ENCODE measurements at regions not wholly inside any gene's neighbourhood (a gene's known extent, or its start where the extent isn't known, plus 50 kb on each side); places are given as distances from the start of the nearest gene placed in this dataset.

- FAIRE-seq = no peak
- intact Hi-C loops (cut with micrococcal nuclease) (no loop called here), dilution Hi-C loops (cut with MboI; ENCODE audit: extremely low pct_ligation_motif_present, low sequenced_read_pairs) (no loop called here)
- CTCF ChIA-PET = no interaction called here
- no peaks in the 10 kb centered on the region for H4K20me1 ChIP-seq (replicated peaks; ENCODE audit: control insufficient read depth, extremely low read depth, insufficient read depth, low read length)
- H3K27ac ChIP-seq (ENCODE audit: insufficient read depth, low read depth, low read length) = no peak overlapping the region
- no peak overlapping the region for H2AFZ ChIP-seq (ENCODE audit: low read depth, low read length)
- no peak overlapping the region for H3K4me3 ChIP-seq (replicated peaks in 1 of 3; ENCODE audit: insufficient read depth in 1 of 3, low read depth in 1 of 3, low read length in 3 of 3)
- no peaks in the 10 kb centered on the region for H3K9me1 ChIP-seq (replicated peaks; ENCODE audit: control insufficient read depth, extremely low read depth, insufficient read depth, low read length)
- H3K79me2 ChIP-seq (ENCODE audit: control insufficient read depth, insufficient read depth, low read length) = no peaks in the 10 kb centered on the region
- H3K9me3 ChIP-seq (replicated peaks; ENCODE audit: control insufficient read depth, insufficient read depth, low read length) = no peaks in the 10 kb centered on the region
- no peaks in the 10 kb centered on the region for H3K27me3 ChIP-seq (ENCODE audit: control insufficient read depth in 2 of 2, insufficient read depth in 2 of 2, low read length in 2 of 2)
- DNase-seq (ENCODE audit: low read depth, low spot score) = no peak
- no peak overlapping the region for H3K9ac ChIP-seq (replicated peaks; ENCODE audit: extremely low read depth, insufficient read depth, low read length)
- no peaks in the 10 kb centered on the region for H3K4me1 ChIP-seq (ENCODE audit: control insufficient read depth, extremely low read depth, insufficient read depth, low read length)
- POLR2A ChIA-PET = no interaction called here
- H3K4me2 ChIP-seq (ENCODE audit: insufficient read depth, low read length) = no peak overlapping the region
- TF ChIP-seq FOS (IDR thresholded peaks at IDR 0.05; ENCODE audit: borderline replicate concordance, insufficient read depth, low read length) (no peak), POLR2AphosphoS5 (IDR thresholded peaks at IDR 0.05; ENCODE audit: insufficient read depth, low read depth, low read length) (no peak), POLR2A (IDR thresholded peaks at IDR 0.05; ENCODE audit: low read depth, low read length) (no peak), CTCF (IDR thresholded peaks at IDR 0.05; ENCODE audit: extremely low read depth in 1 of 2, insufficient read depth in 1 of 2, low read depth in 1 of 2, low read length in 2 of 2) (no peak), EZH2 (IDR thresholded peaks at IDR 0.05; ENCODE audit: borderline replicate concordance, low read depth, low read length, severe bottlenecking) (no peak), JUN (IDR thresholded peaks at IDR 0.05; ENCODE audit: borderline replicate concordance, insufficient read depth, insufficient read length, low read depth) (no peak), GATA2 (IDR thresholded peaks at IDR 0.05; ENCODE audit: insufficient read depth, insufficient read length, low read depth, low read length) (no peak), MYC (IDR thresholded peaks at IDR 0.05; ENCODE audit: low read depth, low read length) (no peak), MAX (IDR thresholded peaks at IDR 0.05; ENCODE audit: insufficient read depth, insufficient read length) (no peak)
- BruUV-seq (replicated peaks) = no TSS peak
- H3K36me3 ChIP-seq (ENCODE audit: control insufficient read depth in 2 of 2, extremely low read depth in 1 of 2, insufficient read depth in 2 of 2, low read length in 2 of 2) = no peaks in the 10 kb centered on the region
Measured at GRCh38 chrX:80316526-80316925, 103.7 kb upstream of the TENT5D start.
